Thyroid gland (tissue), 4 donors: ENCODE measurements at regions not wholly inside any gene's neighbourhood (a gene's known extent, or its start where the extent isn't known, plus 50 kb on each side); places are given as distances from the start of the nearest gene placed in this dataset.

Experiments
- DNase-seq, 2 donors: peaks; one replicate each; pipeline ENCODE4 v3.0.0-alpha.2; 2019
- H3K27ac ChIP-seq, 3 donors: fragments of 200-600 bp; sonication (generic); 1 replicate in 2 of 3; 2 replicates in 1 of 3; pipeline ENCODE4 v1.5.1; 2016 to 2019; ENCODE audit warnings: mild to moderate bottlenecking in 1 of 3, moderate library complexity in 1 of 3
- H3K27me3 ChIP-seq: fragments of 200-600 bp; sonication (generic); one replicate; pipeline ENCODE4 v1.5.1; 2019
- H3K36me3 ChIP-seq, 2 donors: fragments of 200-600 bp; sonication (generic); one replicate each; pipeline ENCODE4 v1.5.1; 2016 to 2019
- H3K4me1 ChIP-seq, 2 donors: fragments of 200-600 bp; sonication (generic); one replicate each; pipeline ENCODE4 v1.5.1; 2017 to 2019
- H3K4me3 ChIP-seq, 3 donors: fragments of 200-600 bp; sonication (generic); replicated peaks in 1 of 3; 1 replicate in 2 of 3; 2 replicates in 1 of 3; pipeline ENCODE4 v1.5.1; 2016; ENCODE audit warnings: mild to moderate bottlenecking in 1 of 3
- H3K9me3 ChIP-seq: fragments of 200-600 bp; sonication (generic); one replicate; pipeline ENCODE4 v1.5.1; 2017
- POLR2A ChIP-seq, 2 donors: fragments of 450-650 bp; IDR thresholded peaks; one replicate each; pipeline ENCODE4 v1.6.1; 2017; ENCODE audit warnings: antibody characterized with exemption in 2 of 2, mild to moderate bottlenecking in 2 of 2, moderate library complexity in 1 of 2
- WGBS, 2 donors: methylation state at CpG; one replicate each; pipeline ENCODE4 v1.1.5; 2017; 5-methylcytosine and 5-hydroxymethylcytosine counted together
- intact Hi-C: fragments of 100-400 bp; cut with DNase I; formaldehyde crosslinking; loops from one replicate; pipeline ENCODE4 v1.15.1; 2023
- TF ChIP-seq, protein P1 (sequence below), 6 experiments: fragments of 200-600 bp in 3 of 6; fragments of 450-650 bp in 3 of 6; sonication (generic) in 3 of 6; IDR thresholded peaks; one replicate each; pipeline ENCODE4 v1.5.1; 2016 to 2019; ENCODE audit warnings: antibody characterized with exemption in 6 of 6, mild to moderate bottlenecking in 2 of 6, inconsistent platforms in 1 of 6, moderate library complexity in 1 of 6

DNA sequence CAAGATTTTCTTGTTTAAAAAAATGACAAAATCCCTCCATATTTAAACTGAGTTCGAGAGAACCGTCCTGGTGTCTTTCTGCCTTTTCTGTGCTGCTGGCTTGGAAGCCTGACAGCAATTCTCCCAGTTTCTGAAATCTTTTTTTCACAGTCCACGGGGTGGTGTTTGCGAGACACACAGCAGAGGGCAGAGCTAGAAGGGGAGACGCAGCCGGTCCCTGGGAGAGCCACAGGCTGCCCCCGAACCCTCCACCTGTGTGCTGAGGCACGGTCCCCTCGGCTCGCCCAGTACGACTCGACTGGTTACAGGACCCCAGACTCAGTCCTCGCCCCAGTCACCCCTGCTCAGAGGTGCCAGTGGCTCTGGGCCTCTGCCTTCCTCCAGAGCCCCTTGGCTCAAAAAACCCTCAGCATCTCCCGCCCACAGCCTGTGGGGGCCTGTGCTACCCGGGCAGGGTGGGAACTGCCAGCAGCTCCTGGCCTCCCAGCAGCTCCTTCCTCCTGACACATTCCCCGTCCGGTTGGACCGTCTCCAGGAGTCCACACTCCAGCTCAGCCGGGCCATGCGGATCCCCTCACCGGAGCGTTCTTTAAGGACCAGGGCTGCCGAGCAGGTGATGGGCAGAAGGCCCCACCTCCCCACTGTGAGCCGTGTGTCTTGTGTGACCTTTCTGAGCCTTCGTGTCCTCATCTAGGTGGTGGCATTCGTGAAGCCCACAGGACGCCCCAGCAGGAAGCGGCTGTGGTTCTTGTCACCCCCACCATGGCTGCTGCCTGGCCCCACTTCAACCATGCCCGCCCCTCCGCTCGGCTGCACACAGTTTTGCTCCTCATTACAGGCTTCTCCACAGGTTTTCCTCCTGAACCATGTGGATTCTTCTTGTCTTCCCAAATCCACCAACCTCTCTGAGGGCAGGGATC, 52.3 kb upstream of the EN2 start:
- H3K4me1 ChIP-seq, result peaks cover 0 to 5% of the 10 kb centered on the region in 2 donors
- intact Hi-C loops, result no loop called here
- H3K4me3 ChIP-seq, result no peak overlapping the region
- H3K27ac ChIP-seq, result no peak overlapping the region
- no peaks in the 10 kb centered on the region for H3K36me3 ChIP-seq
- H3K9me3 ChIP-seq, result no peaks in the 10 kb centered on the region
- TF ChIP-seq POLR2A (IDR thresholded peaks at IDR 0.05), result no peak
- TF ChIP-seq, protein P1, sequence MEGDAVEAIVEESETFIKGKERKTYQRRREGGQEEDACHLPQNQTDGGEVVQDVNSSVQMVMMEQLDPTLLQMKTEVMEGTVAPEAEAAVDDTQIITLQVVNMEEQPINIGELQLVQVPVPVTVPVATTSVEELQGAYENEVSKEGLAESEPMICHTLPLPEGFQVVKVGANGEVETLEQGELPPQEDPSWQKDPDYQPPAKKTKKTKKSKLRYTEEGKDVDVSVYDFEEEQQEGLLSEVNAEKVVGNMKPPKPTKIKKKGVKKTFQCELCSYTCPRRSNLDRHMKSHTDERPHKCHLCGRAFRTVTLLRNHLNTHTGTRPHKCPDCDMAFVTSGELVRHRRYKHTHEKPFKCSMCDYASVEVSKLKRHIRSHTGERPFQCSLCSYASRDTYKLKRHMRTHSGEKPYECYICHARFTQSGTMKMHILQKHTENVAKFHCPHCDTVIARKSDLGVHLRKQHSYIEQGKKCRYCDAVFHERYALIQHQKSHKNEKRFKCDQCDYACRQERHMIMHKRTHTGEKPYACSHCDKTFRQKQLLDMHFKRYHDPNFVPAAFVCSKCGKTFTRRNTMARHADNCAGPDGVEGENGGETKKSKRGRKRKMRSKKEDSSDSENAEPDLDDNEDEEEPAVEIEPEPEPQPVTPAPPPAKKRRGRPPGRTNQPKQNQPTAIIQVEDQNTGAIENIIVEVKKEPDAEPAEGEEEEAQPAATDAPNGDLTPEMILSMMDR (IDR thresholded peaks at IDR 0.05), result no peak
- peaks cover 13% of the 10 kb centered on the region for H3K27me3 ChIP-seq
- 19 to 23% methylated on average over 23 to 25 of the region's 31 CpGs for WGBS, 2 donors
- peak; percentile 30 to 41 for DNase-seq

DNA sequence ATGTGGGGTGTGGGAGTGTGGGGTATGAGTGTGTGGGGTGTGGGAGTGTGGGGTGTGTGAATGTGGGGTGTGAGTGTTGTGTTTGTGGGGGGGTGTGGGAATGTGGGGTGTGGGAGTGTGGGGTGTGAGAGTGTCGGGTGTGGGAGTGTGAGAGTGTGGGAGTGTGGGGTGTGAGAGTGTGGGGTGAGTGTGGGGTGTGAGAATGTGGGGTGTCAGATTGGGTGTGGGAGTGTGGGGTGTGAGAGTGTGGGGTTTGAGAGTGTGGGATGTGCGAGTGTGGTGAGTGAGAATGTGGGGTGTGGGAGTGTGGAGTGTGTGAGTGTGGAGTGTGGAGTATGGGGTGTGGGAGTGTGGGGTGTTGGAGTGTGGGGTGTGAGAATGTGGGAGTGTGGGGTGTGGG, 50.1 kb upstream of the EN2 start:
- Histone ChIP-seq H3K4me1 (peaks cover 0 to 5% of the 10 kb centered on the region in 2 donors), H3K36me3 (no peaks in the 10 kb centered on the region), H3K4me3 (no peak overlapping the region), H3K9me3 (no peaks in the 10 kb centered on the region), H3K27me3 (peaks cover 13% of the 10 kb centered on the region), H3K27ac (no peak overlapping the region)
- DNase-seq, result no peak
- WGBS, 2 donors, result 94% methylated on average over 2 of the region's 2 CpGs; no CpG with 5 or more reads in 1 of the 2 donors
- intact Hi-C loops, result no loop called here
- no peak for TF ChIP-seq POLR2A (IDR thresholded peaks at IDR 0.05)
- TF ChIP-seq, protein P1 (IDR thresholded peaks at IDR 0.05), result no peak
